H1 (cell line): ENCODE measurements at regions not wholly inside any gene's neighbourhood (a gene's known extent, or its start where the extent isn't known, plus 50 kb on each side); places are given as distances from the start of the nearest gene placed in this dataset.

Experiments used
- CTCF ChIA-PET: fragments of 300-600 bp; sonication (Branson Sonifier 250); formaldehyde crosslinking; loops from one replicate; lab custom pipeline; 2021; ENCODE audit not compliant: partially characterized antibody; lab: Charles Lee
- POLR2A ChIA-PET: fragments of 300-600 bp; sonication (Branson Sonifier 250); formaldehyde crosslinking; loops from one replicate; lab custom pipeline; 2021; ENCODE audit warnings: inconsistent platforms; ENCODE audit not compliant: partially characterized antibody; lab: Charles Lee
- DNase-seq, 2 experiments: peaks; one replicate each; pipeline versions ENCODE4 v3.0.0 to v3.0.0-alpha.2; 2010 to 2022; ENCODE audit warnings: low spot score in 2 of 2, low read depth in 1 of 2, mixed read lengths in 1 of 2
- FAIRE-seq: peaks from 2 replicates; lab custom pipeline; 2011; peaks lifted over from hg19 to GRCh38; lab: Jason Lieb, UNC
- H2AFZ ChIP-seq: 2 replicates; pipeline ENCODE4 v1.8.1; 2012; ENCODE audit warnings: low read length, inconsistent platforms
- H2AK5ac ChIP-seq: 2 replicates; pipeline ENCODE4 v1.6.1; 2013; ENCODE audit warnings: low read depth, low read length
- H2BK120ac ChIP-seq: replicated peaks from 2 replicates; pipeline ENCODE3; 2013; ENCODE audit warnings: low read depth, low read length, inconsistent platforms
- H2BK12ac ChIP-seq: 2 replicates; pipeline ENCODE4 v1.6.1; 2013; ENCODE audit warnings: low read depth, low read length
- H2BK15ac ChIP-seq: 2 replicates; pipeline ENCODE4 v1.6.1; 2013; ENCODE audit warnings: low read length
- H2BK20ac ChIP-seq: 2 replicates; pipeline ENCODE4 v1.6.1; 2013; ENCODE audit warnings: low read length
- H2BK5ac ChIP-seq: 2 replicates; pipeline ENCODE4 v1.6.1; 2013; ENCODE audit warnings: low read depth, low read length
- H3K14ac ChIP-seq: 2 replicates; pipeline ENCODE4 v1.6.1; 2013; ENCODE audit warnings: inconsistent platforms; ENCODE audit not compliant: insufficient read length
- H3K18ac ChIP-seq: 2 replicates; pipeline ENCODE4 v1.6.1; 2013; ENCODE audit warnings: low read length; ENCODE audit errors: extremely low read depth
- H3K23ac ChIP-seq: 2 replicates; pipeline ENCODE4 v1.6.1; 2013; ENCODE audit warnings: inconsistent platforms; ENCODE audit not compliant: insufficient read length
- H3K23me2 ChIP-seq: 2 replicates; pipeline ENCODE4 v1.6.1; 2013; ENCODE audit warnings: low read depth, low read length
- H3K27ac ChIP-seq: 2 replicates; pipeline ENCODE4 v1.6.1; 2011; ENCODE audit warnings: low read depth, low read length, inconsistent platforms
- H3K27me3 ChIP-seq, 4 experiments: replicated peaks in 1 of 4; 1 replicate in 1 of 4; 2 replicates in 3 of 4; pipeline versions ENCODE4 v1.6.1 to v1.8.1; 2011 to 2013; ENCODE audit warnings: low read length in 3 of 4, mild to moderate bottlenecking in 3 of 4, inconsistent platforms in 2 of 4, mixed read lengths in 2 of 4, moderate library complexity in 1 of 4; ENCODE audit not compliant: control insufficient read depth in 3 of 4, insufficient read depth in 3 of 4; ENCODE audit errors: extremely low read depth in 1 of 4
- H3K36me3 ChIP-seq, 4 experiments: 2 replicates each; pipeline versions ENCODE4 v1.6.1 to v1.8.1; 2011 to 2013; ENCODE audit warnings: mild to moderate bottlenecking in 4 of 4, low read length in 3 of 4, moderate library complexity in 2 of 4, control low read depth in 1 of 4, inconsistent platforms in 1 of 4; ENCODE audit not compliant: insufficient read depth in 4 of 4, control insufficient read depth in 2 of 4
- H3K4ac ChIP-seq: replicated peaks from 2 replicates; pipeline ENCODE3; 2013; ENCODE audit warnings: low read length, low read depth, mixed read lengths, inconsistent platforms; ENCODE audit not compliant: insufficient read length
- H3K4me1 ChIP-seq, 4 experiments: replicated peaks in 1 of 4; 1 replicate in 1 of 4; 2 replicates in 3 of 4; pipeline versions ENCODE4 v1.6.1 to v1.8.1; 2011 to 2013; ENCODE audit warnings: low read length in 3 of 4, inconsistent platforms in 2 of 4, mixed read lengths in 1 of 4; ENCODE audit not compliant: insufficient read depth in 4 of 4, control insufficient read depth in 3 of 4
- H3K4me2 ChIP-seq, 2 experiments: 2 replicates each; pipeline versions ENCODE4 v1.6.1 to v1.8.1; 2011 to 2013; ENCODE audit warnings: low read depth in 2 of 2, low read length in 2 of 2, control low read depth in 1 of 2, inconsistent platforms in 1 of 2, mild to moderate bottlenecking in 1 of 2; ENCODE audit not compliant: insufficient read depth in 1 of 2
- H3K4me3 ChIP-seq, 4 experiments: fragments of 200-600, 300-600 bp in 1 of 4; sonication (generic), shearing (Covaris generic), sonication (Bioruptor Twin) in 1 of 4; 2 replicates each; pipeline versions ENCODE4 v1.5.1 to v1.8.1; 2011 to 2016; ENCODE audit warnings: low read length in 4 of 4, low read depth in 3 of 4, control low read depth in 2 of 4, inconsistent platforms in 2 of 4, mild to moderate bottlenecking in 2 of 4, mixed read lengths in 1 of 4, moderate library complexity in 1 of 4; ENCODE audit not compliant: insufficient read depth in 2 of 4; ENCODE audit errors: extremely low read depth in 1 of 4
- H3K56ac ChIP-seq: replicated peaks from 2 replicates; pipeline ENCODE3; 2013; ENCODE audit warnings: low read depth, mild to moderate bottlenecking, mixed read lengths, low read length, inconsistent platforms; ENCODE audit not compliant: insufficient read length
- H3K79me1 ChIP-seq: 2 replicates; pipeline ENCODE4 v1.6.1; 2013; ENCODE audit warnings: low read depth, low read length, control low read depth
- H3K79me2 ChIP-seq, 2 experiments: 2 replicates each; pipeline versions ENCODE4 v1.6.1 to v1.8.1; 2012 to 2013; ENCODE audit warnings: low read length in 2 of 2, mild to moderate bottlenecking in 2 of 2, inconsistent platforms in 1 of 2; ENCODE audit not compliant: insufficient read depth in 2 of 2, control insufficient read depth in 1 of 2
- H3K9ac ChIP-seq, 4 experiments: replicated peaks in 1 of 4; 1 replicate in 1 of 4; 2 replicates in 3 of 4; pipeline versions ENCODE4 v1.6.1 to v1.8.1; 2011 to 2013; ENCODE audit warnings: low read depth in 3 of 4, low read length in 3 of 4, control low read depth in 2 of 4, mild to moderate bottlenecking in 2 of 4, moderate library complexity in 2 of 4, inconsistent platforms in 1 of 4; ENCODE audit errors: extremely low read depth in 1 of 4
- H3K9me3 ChIP-seq, 2 experiments: 2 replicates each; pipeline versions ENCODE4 v1.6.1 to v1.8.1; 2012 to 2013; ENCODE audit warnings: mild to moderate bottlenecking in 2 of 2, moderate library complexity in 2 of 2, control low read depth in 1 of 2, inconsistent platforms in 1 of 2, low read depth in 1 of 2, low read length in 1 of 2, mixed read lengths in 1 of 2; ENCODE audit not compliant: insufficient read depth in 2 of 2
- H4K20me1 ChIP-seq, 2 experiments: replicated peaks in 1 of 2; 2 replicates each; pipeline versions ENCODE3 to v1.8.1; 2011 to 2013; ENCODE audit warnings: inconsistent platforms in 2 of 2, low read length in 2 of 2, mild to moderate bottlenecking in 1 of 2; ENCODE audit not compliant: insufficient read depth in 2 of 2, control insufficient read depth in 1 of 2
- H4K5ac ChIP-seq: 2 replicates; pipeline ENCODE4 v1.6.1; 2013; ENCODE audit warnings: low read length, low read depth, mixed read lengths, inconsistent platforms; ENCODE audit not compliant: insufficient read length
- H4K8ac ChIP-seq: 2 replicates; pipeline ENCODE4 v1.8.0; 2013; ENCODE audit warnings: mild to moderate bottlenecking, moderate library complexity, low read length, inconsistent platforms; ENCODE audit not compliant: insufficient read depth; ENCODE audit errors: extremely low read depth
- H4K91ac ChIP-seq: replicated peaks from 2 replicates; pipeline ENCODE3; 2013; ENCODE audit warnings: low read length, mixed read lengths, inconsistent platforms; ENCODE audit not compliant: insufficient read length
- ASH2L ChIP-seq: fragments of 200-600, 300-600 bp; sonication (generic); IDR thresholded peaks from one replicate; pipeline ENCODE4 v1.7.1; 2017; ENCODE audit warnings: low read length
- CBX8 ChIP-seq: fragments of 300-800, 300-1000 bp; sonication (generic); IDR thresholded peaks from 2 replicates; pipeline ENCODE4 v1.7.1; 2016; ENCODE audit warnings: low read depth, low read length, borderline replicate concordance
- CHD1 ChIP-seq: IDR thresholded peaks from 2 replicates; pipeline ENCODE4 v1.6.1; 2012; ENCODE audit warnings: low read depth, low read length, improper control_type of control experiment
- CREB1 ChIP-seq: IDR thresholded peaks from 2 replicates; pipeline ENCODE4 v1.6.1; 2012; ENCODE audit warnings: inconsistent platforms
- EZH2 ChIP-seq: fragments of 200-600 bp; sonication (generic); IDR thresholded peaks from 2 replicates; pipeline ENCODE4 v1.7.1; 2012; ENCODE audit warnings: low read depth, mild to moderate bottlenecking, moderate library complexity, low read length, inconsistent platforms; ENCODE audit not compliant: severe bottlenecking
- HDAC2 ChIP-seq, 2 experiments: fragments of 300-600 bp in 1 of 2; sonication (generic) in 1 of 2; IDR thresholded peaks; 2 replicates each; pipeline ENCODE4 v1.6.1; 2011 to 2012; ENCODE audit warnings: low read depth in 2 of 2, low read length in 2 of 2, mild to moderate bottlenecking in 2 of 2, moderate library complexity in 2 of 2, borderline replicate concordance in 1 of 2, inconsistent platforms in 1 of 2
- KDM4A ChIP-seq: IDR thresholded peaks from one replicate; pipeline ENCODE4 v1.7.1; 2012; ENCODE audit warnings: low read depth, mild to moderate bottlenecking, moderate library complexity, low read length, inconsistent platforms; ENCODE audit not compliant: severe bottlenecking
- KDM5A ChIP-seq: fragments of 200-600 bp; IDR thresholded peaks from 2 replicates; pipeline ENCODE4 v1.7.1; 2012; ENCODE audit warnings: mild to moderate bottlenecking, low read length, inconsistent platforms, mixed read lengths
- MAFK ChIP-seq: IDR thresholded peaks from 2 replicates; pipeline ENCODE4 v1.6.1; 2012; ENCODE audit warnings: low read depth, mild to moderate bottlenecking, improper control_type of control experiment, low read length
- PHF8 ChIP-seq: fragments of 200-600 bp; sonication (generic); conservative IDR thresholded peaks from 2 replicates; pipeline ENCODE4 v1.7.1; 2012; ENCODE audit warnings: low read depth, mild to moderate bottlenecking, inconsistent platforms, low read length, moderate library complexity
- SIN3A ChIP-seq, 2 experiments: IDR thresholded peaks in 1 of 2; conservative IDR thresholded peaks in 1 of 2; 2 replicates each; pipeline ENCODE4 v1.6.1; 2011 to 2012; ENCODE audit warnings: low read length in 2 of 2, improper control_type of control experiment in 1 of 2, low read depth in 1 of 2, mild to moderate bottlenecking in 1 of 2
- SIX5 ChIP-seq: IDR thresholded peaks from 2 replicates; pipeline ENCODE4 v1.6.1; 2011; ENCODE audit warnings: mild to moderate bottlenecking, low read depth, low read length
- TAF1 ChIP-seq: IDR thresholded peaks from 2 replicates; pipeline ENCODE4 v1.6.1; 2011; ENCODE audit warnings: mild to moderate bottlenecking, low read depth, low read length
- WGBS, 2 experiments: shearing (Covaris generic) in 1 of 2; methylation state at CpG; one replicate each; pipeline versions ENCODE4 v1.1.6 to v1.1.7; 2013 to 2015; ENCODE audit warnings: low lambda C conversion rate in 2 of 2, mixed read lengths in 2 of 2, inconsistent platforms in 1 of 2, low coverage in 1 of 2, missing lambda C conversion rate in 1 of 2; ENCODE audit not compliant: insufficient replicate concordance in 2 of 2, insufficient coverage in 1 of 2, insufficient read length in 1 of 2; ENCODE audit errors: extremely low coverage in 1 of 2, missing lambda C conversion rate in 1 of 2; 5-methylcytosine and 5-hydroxymethylcytosine counted together
- TF ChIP-seq, protein P1 (sequence below): IDR thresholded peaks from 2 replicates; pipeline ENCODE4 v1.6.1; 2012; ENCODE audit warnings: inconsistent platforms

- H3K79me2 ChIP-seq, result no peaks in the 10 kb centered on the region
- H2BK15ac ChIP-seq, result no peak overlapping the region
- H3K4ac ChIP-seq, result no peak overlapping the region
- no peak overlapping the region for H3K4me2 ChIP-seq
- H2BK12ac ChIP-seq, result no peak overlapping the region
- H3K23me2 ChIP-seq, result no peaks in the 10 kb centered on the region
- no peaks in the 10 kb centered on the region for H4K20me1 ChIP-seq
- H4K5ac ChIP-seq, result no peak overlapping the region
- no peak overlapping the region for H2BK5ac ChIP-seq
- H2BK120ac ChIP-seq, result no peak overlapping the region
- POLR2A ChIA-PET, result no interaction called here
- no peak overlapping the region for H3K18ac ChIP-seq
- no peak overlapping the region for H3K4me3 ChIP-seq
- H3K27me3 ChIP-seq, result 0 out of 7 replicates have a peak, but pooled peaks cover 0 to 2% (median 0%) of the 10 kb centered on the region in 4 experiments
- H3K79me1 ChIP-seq, result no peaks in the 10 kb centered on the region
- H4K91ac ChIP-seq, result no peak overlapping the region
- no peak overlapping the region for H3K9ac ChIP-seq
- no peaks in the 10 kb centered on the region for H3K9me3 ChIP-seq
- no peak overlapping the region for H2BK20ac ChIP-seq
- no peak overlapping the region for H3K27ac ChIP-seq
- H2AK5ac ChIP-seq, result no peak overlapping the region
- no peak overlapping the region for H3K23ac ChIP-seq
- DNase-seq (no peak), FAIRE-seq (no peak)
- H3K14ac ChIP-seq, result no peak overlapping the region
- no peaks in the 10 kb centered on the region for H3K4me1 ChIP-seq
- 81% methylated on average over 4 of the region's 4 CpGs; no CpG with 5 or more reads in 1 of the 2 experiments for WGBS, 2 experiments
- no peaks in the 10 kb centered on the region for H3K36me3 ChIP-seq
- no peak overlapping the region for H3K56ac ChIP-seq
- no peak overlapping the region for H4K8ac ChIP-seq
- H2AFZ ChIP-seq, result no peak overlapping the region
- CTCF ChIA-PET, result interaction anchor here (1.2 to 2.8 kb wide), 11 partner anchors 8 to 210 kb away, joined by 3 to 9 read pairs (median 4); no protein-coding TSS in a partner anchor
- no peak for TF ChIP-seq ASH2L
- no peak for TF ChIP-seq KDM4A
- no peak for TF ChIP-seq CHD1
- TF ChIP-seq CBX8, result no peak
- no peak for TF ChIP-seq MAFK
- TF ChIP-seq TAF1, result no peak
- TF ChIP-seq CREB1, result no peak
- TF ChIP-seq KDM5A, result no peak
- no peak for TF ChIP-seq SIX5
- TF ChIP-seq EZH2, result no peak
- TF ChIP-seq SIN3A (conservative IDR thresholded peaks at IDR 0.05 in 1 of 2, IDR thresholded peaks at IDR 0.05 in 1 of 2; ENCODE audit: low read depth in 1 of 2, low read length in 2 of 2), result no peak
- TF ChIP-seq, protein P1, sequence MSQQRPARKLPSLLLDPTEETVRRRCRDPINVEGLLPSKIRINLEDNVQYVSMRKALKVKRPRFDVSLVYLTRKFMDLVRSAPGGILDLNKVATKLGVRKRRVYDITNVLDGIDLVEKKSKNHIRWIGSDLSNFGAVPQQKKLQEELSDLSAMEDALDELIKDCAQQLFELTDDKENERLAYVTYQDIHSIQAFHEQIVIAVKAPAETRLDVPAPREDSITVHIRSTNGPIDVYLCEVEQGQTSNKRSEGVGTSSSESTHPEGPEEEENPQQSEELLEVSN, result no peak
- no peak for TF ChIP-seq HDAC2 (IDR thresholded peaks at IDR 0.05; ENCODE audit: borderline replicate concordance in 1 of 2, low read depth in 2 of 2, low read length in 2 of 2)
- TF ChIP-seq PHF8, result no peak
Observed at GRCh38 chr1:181398544-181398943, 84.8 kb upstream of the CACNA1E start.
